G401 (cell line): ENCODE measurements at regions not wholly inside any gene's neighbourhood (a gene's known extent, or its start where the extent isn't known, plus 50 kb on each side); places are given as distances from the start of the nearest gene placed in this dataset.

Experiments
- DNase-seq: peaks from one replicate; pipeline ENCODE4 v3.0.0-alpha.2; 2015; ENCODE audit warnings: low spot score
- in situ Hi-C: cut with HindIII; loops from 2 replicates; pipeline ENCODE4 v1.10.0; 2016; ENCODE audit warnings: low sequenced_read_pairs, mixed read lengths

- no peak for DNase-seq
- in situ Hi-C loops: no loop called here
Measured at GRCh38 chr20:50242548-50242862, 51.9 kb downstream of the CEBPB start.

GRCh38 chr20:50242863-50243609, 52.4 kb downstream of the CEBPB start:
- DNase-seq: no peak
- in situ Hi-C loops: no loop called here

- no peak for DNase-seq
- in situ Hi-C loops: no loop called here
Measured at GRCh38 chr20:50243610-50244351, 53.2 kb downstream of the CEBPB start.

GRCh38 chr20:50244352-50245149, 53.9 kb downstream of the CEBPB start:
- no peak for DNase-seq
- in situ Hi-C loops: no loop called here

GRCh38 chr20:50245498-50246366, 55.1 kb downstream of the CEBPB start:
- in situ Hi-C loops: no loop called here
- no peak for DNase-seq

- no peak for DNase-seq
- in situ Hi-C loops: no loop called here
Measured at GRCh38 chr20:50246367-50247195, 56.0 kb downstream of the CEBPB start.

GRCh38 chr20:50247196-50248094, 56.8 kb downstream of the CEBPB start:
- in situ Hi-C loops: no loop called here
- no peak for DNase-seq

- in situ Hi-C loops: no loop called here
- DNase-seq: no peak
Measured at GRCh38 chr20:50248104-50248641, 57.5 kb downstream of the CEBPB start.

- no peak for DNase-seq
- in situ Hi-C loops: no loop called here
Measured at GRCh38 chr20:50249447-50250388, 59.1 kb downstream of the CEBPB start.

- no peak for DNase-seq
- in situ Hi-C loops: no loop called here
Measured at GRCh38 chr20:50250679-50251382, 60.2 kb downstream of the CEBPB start.

- DNase-seq: no peak
- in situ Hi-C loops: no loop called here
Measured at GRCh38 chr20:50251383-50251748, 60.7 kb downstream of the CEBPB start.

- in situ Hi-C loops: no loop called here
- DNase-seq: no peak
Measured at GRCh38 chr20:50251992-50252511, 61.4 kb downstream of the CEBPB start.

GRCh38 chr20:50252701-50253100, 62.1 kb downstream of the CEBPB start:
- in situ Hi-C loops: no loop called here
- DNase-seq: no peak

- no peak for DNase-seq
- in situ Hi-C loops: no loop called here
Measured at GRCh38 chr20:50253101-50253500, 62.5 kb downstream of the CEBPB start.

- in situ Hi-C loops: no loop called here
- no peak for DNase-seq
Measured at GRCh38 chr20:50254466-50255079, 63.9 kb downstream of the CEBPB start.
